OCI-LY1 (cell line): ENCODE measurements at regions not wholly inside any gene's neighbourhood (a gene's known extent, or its start where the extent isn't known, plus 50 kb on each side); places are given as distances from the start of the nearest gene placed in this dataset.

Experiments
- H2AFZ ChIP-seq: fragments of 200-600 bp; sonication (generic), shearing (Covaris generic); 2 replicates; pipeline ENCODE4 v1.6.0; 2014; ENCODE audit warnings: antibody characterized with exemption, mild to moderate bottlenecking, low read length
- H3F3A ChIP-seq: fragments of 200-600 bp; sonication (generic), shearing (Covaris generic); 2 replicates; pipeline ENCODE4 v1.6.0; 2014; ENCODE audit warnings: mild to moderate bottlenecking, antibody characterized with exemption, low read length, moderate library complexity; ENCODE audit not compliant: insufficient read depth
- H3K27ac ChIP-seq: fragments of 200-600 bp; sonication (generic); 2 replicates; pipeline ENCODE4 v1.5.1; 2014; ENCODE audit warnings: low read length, mixed run types, mild to moderate bottlenecking, low read depth; ENCODE audit not compliant: poor library complexity, severe bottlenecking
- H3K27me3 ChIP-seq: fragments of 200-600 bp; sonication (generic); 2 replicates; pipeline ENCODE4 v1.6.0; 2014; ENCODE audit warnings: antibody characterized with exemption, mild to moderate bottlenecking, low read length, moderate library complexity; ENCODE audit not compliant: insufficient read depth
- H3K36me3 ChIP-seq: fragments of 200-600 bp; sonication (generic); 2 replicates; pipeline ENCODE4 v1.6.1; 2014; ENCODE audit warnings: mild to moderate bottlenecking, antibody characterized with exemption, low read length, moderate library complexity, mixed read lengths; ENCODE audit not compliant: insufficient read depth
- H3K4me1 ChIP-seq: fragments of 200-600 bp; sonication (generic); 2 replicates; pipeline ENCODE4 v1.5.1; 2014; ENCODE audit warnings: mild to moderate bottlenecking, low read length, moderate library complexity; ENCODE audit not compliant: insufficient read depth, severe bottlenecking
- H3K4me2 ChIP-seq: fragments of 200-600 bp; sonication (generic), shearing (Covaris generic); 2 replicates; pipeline ENCODE4 v1.6.1; 2014; ENCODE audit warnings: low read length
- H3K4me3 ChIP-seq: fragments of 200-600 bp; sonication (generic); 2 replicates; pipeline ENCODE4 v1.5.1; 2014; ENCODE audit warnings: low read length, low read depth, mild to moderate bottlenecking, mixed read lengths; ENCODE audit not compliant: poor library complexity, severe bottlenecking
- H3K79me2 ChIP-seq: fragments of 200-600 bp; shearing (Covaris generic); 2 replicates; pipeline ENCODE4 v1.6.1; 2016; ENCODE audit warnings: mixed run types, low read length, mixed read lengths; ENCODE audit not compliant: insufficient read depth
- H3K9ac ChIP-seq: fragments of 200-600 bp; sonication (generic), shearing (Covaris generic); 2 replicates; pipeline ENCODE4 v1.6.1; 2014; ENCODE audit warnings: mild to moderate bottlenecking, low read length, mixed read lengths
- H3K9me2 ChIP-seq: fragments of 200-600 bp; sonication (generic), shearing (Covaris generic); 2 replicates; pipeline ENCODE4 v1.6.1; 2014; ENCODE audit warnings: low read depth, mild to moderate bottlenecking, low read length, mixed read lengths
- H3K9me3 ChIP-seq: fragments of 200-600 bp; shearing (Covaris generic); 2 replicates; pipeline ENCODE4 v1.6.1; 2014; ENCODE audit warnings: low read length, mixed read lengths
- H4K20me1 ChIP-seq: fragments of 200-600 bp; sonication (generic), shearing (Covaris generic); 2 replicates; pipeline ENCODE4 v1.6.0; 2016; ENCODE audit warnings: mild to moderate bottlenecking, low read length; ENCODE audit not compliant: insufficient read depth
- EZH2 ChIP-seq: fragments of 200-600 bp; sonication (generic), shearing (Covaris generic); IDR thresholded peaks from 2 replicates; pipeline ENCODE4 v1.8.0; 2017; ENCODE audit warnings: borderline replicate concordance, mixed run types, mild to moderate bottlenecking, antibody characterized with exemption, low read length, moderate library complexity, mixed read lengths
- TF ChIP-seq, protein P1 (sequence below): fragments of 200-600 bp; sonication (generic), shearing (Covaris generic); IDR thresholded peaks from 2 replicates; pipeline ENCODE4 v1.5.1; 2017; ENCODE audit warnings: mild to moderate bottlenecking, antibody characterized with exemption, low read length, moderate library complexity, mixed read lengths

DNA sequence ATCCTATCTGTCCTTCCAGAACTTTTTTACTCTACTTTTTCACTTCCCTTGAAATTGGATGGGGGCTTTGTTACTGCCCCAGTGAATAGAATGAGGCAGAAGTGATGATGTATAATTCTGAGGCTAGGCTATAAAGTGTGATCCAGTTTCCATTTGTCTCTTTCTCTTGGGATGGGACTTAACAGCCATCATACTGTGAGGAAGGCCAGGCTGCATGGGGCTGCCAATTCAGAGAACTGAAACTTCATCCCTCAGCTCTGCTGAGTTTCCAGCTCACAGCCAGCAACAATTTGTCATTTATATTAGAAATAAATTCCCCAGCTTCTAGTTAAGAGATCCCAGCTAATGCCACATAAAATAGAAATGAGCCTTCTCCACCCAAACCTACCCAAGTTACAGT, 504.0 kb upstream of the TGFBR2 start:
- H2AFZ ChIP-seq: no peak overlapping the region
- no peaks in the 10 kb centered on the region for H3K36me3 ChIP-seq
- 0 out of 2 replicates have a peak, but pooled peaks cover 4% of the 10 kb centered on the region for H3K27me3 ChIP-seq
- no peak overlapping the region for H3K4me2 ChIP-seq
- no peaks in the 10 kb centered on the region for H4K20me1 ChIP-seq
- H3K79me2 ChIP-seq: no peaks in the 10 kb centered on the region
- no peak for TF ChIP-seq EZH2
- TF ChIP-seq, protein P1, sequence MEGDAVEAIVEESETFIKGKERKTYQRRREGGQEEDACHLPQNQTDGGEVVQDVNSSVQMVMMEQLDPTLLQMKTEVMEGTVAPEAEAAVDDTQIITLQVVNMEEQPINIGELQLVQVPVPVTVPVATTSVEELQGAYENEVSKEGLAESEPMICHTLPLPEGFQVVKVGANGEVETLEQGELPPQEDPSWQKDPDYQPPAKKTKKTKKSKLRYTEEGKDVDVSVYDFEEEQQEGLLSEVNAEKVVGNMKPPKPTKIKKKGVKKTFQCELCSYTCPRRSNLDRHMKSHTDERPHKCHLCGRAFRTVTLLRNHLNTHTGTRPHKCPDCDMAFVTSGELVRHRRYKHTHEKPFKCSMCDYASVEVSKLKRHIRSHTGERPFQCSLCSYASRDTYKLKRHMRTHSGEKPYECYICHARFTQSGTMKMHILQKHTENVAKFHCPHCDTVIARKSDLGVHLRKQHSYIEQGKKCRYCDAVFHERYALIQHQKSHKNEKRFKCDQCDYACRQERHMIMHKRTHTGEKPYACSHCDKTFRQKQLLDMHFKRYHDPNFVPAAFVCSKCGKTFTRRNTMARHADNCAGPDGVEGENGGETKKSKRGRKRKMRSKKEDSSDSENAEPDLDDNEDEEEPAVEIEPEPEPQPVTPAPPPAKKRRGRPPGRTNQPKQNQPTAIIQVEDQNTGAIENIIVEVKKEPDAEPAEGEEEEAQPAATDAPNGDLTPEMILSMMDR: no peak
- no peak overlapping the region for H3K9ac ChIP-seq
- no peaks in the 10 kb centered on the region for H3K4me1 ChIP-seq
- H3K4me3 ChIP-seq: no peak overlapping the region
- no peaks in the 10 kb centered on the region for H3K9me3 ChIP-seq
- no peak overlapping the region for H3K27ac ChIP-seq
- H3K9me2 ChIP-seq: no peaks in the 10 kb centered on the region
- no peaks in the 10 kb centered on the region for H3F3A ChIP-seq

DNA sequence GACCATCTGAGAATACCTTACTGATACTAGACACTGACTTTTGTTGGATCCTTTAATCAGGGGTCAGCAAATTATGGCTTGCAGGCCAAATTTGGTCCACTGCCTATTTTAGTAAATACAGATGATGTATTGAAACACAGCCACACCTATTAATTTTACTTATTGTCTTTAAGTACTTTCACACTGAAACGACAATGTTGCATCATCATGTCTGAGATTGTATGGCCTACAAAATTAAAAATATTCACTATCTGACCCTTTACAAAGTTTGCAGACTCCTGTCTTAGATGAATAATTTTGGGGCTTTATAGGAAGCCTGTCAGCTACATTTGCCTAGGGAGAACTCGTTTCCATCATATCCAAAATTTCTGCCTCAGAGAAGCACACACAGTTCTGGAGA, 503.2 kb upstream of the TGFBR2 start:
- Histone ChIP-seq H3K9ac (no peak overlapping the region), H3K4me3 (no peak overlapping the region), H3F3A (no peaks in the 10 kb centered on the region), H3K9me2 (no peaks in the 10 kb centered on the region), H3K27ac (no peak overlapping the region), H3K79me2 (no peaks in the 10 kb centered on the region), H3K4me2 (no peak overlapping the region), H3K36me3 (no peaks in the 10 kb centered on the region), H3K27me3 (0 out of 2 replicates have a peak, but pooled peaks cover 4% of the 10 kb centered on the region), H4K20me1 (no peaks in the 10 kb centered on the region), H3K9me3 (no peaks in the 10 kb centered on the region), H2AFZ (no peak overlapping the region), H3K4me1 (no peaks in the 10 kb centered on the region)
- no peak for TF ChIP-seq EZH2
- TF ChIP-seq, protein P1: no peak

DNA sequence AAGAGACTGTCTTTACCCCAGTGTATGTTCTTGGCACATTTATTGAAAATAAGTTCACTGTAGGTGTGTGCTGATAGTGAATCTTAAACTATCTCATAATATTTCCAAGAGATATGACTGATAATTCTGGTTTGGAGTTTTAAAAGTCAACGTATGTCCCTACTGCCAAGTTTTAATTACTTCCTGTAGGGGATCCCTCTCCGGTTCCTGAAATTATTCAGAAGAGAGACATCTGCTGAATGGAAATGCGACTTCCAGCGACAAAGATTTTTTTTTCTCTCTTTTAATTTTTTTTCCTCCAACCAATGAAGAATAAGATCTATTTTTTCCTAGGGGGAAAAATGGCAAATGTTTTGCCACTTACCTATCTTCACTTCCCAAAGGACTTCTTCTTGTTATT, 498.9 kb upstream of the TGFBR2 start:
- no peaks in the 10 kb centered on the region for H3K27me3 ChIP-seq
- H3K9me2 ChIP-seq: no peaks in the 10 kb centered on the region
- H3K36me3 ChIP-seq: no peaks in the 10 kb centered on the region
- no peaks in the 10 kb centered on the region for H3K9me3 ChIP-seq
- H4K20me1 ChIP-seq: no peaks in the 10 kb centered on the region
- H2AFZ ChIP-seq: no peak overlapping the region
- no peak for TF ChIP-seq EZH2
- TF ChIP-seq, protein P1: no peak
- H3K4me1 ChIP-seq: no peaks in the 10 kb centered on the region
- no peak overlapping the region for H3K4me2 ChIP-seq
- H3K79me2 ChIP-seq: no peaks in the 10 kb centered on the region
- H3K4me3 ChIP-seq: no peak overlapping the region
- no peak overlapping the region for H3K27ac ChIP-seq
- H3F3A ChIP-seq: no peaks in the 10 kb centered on the region
- H3K9ac ChIP-seq: no peak overlapping the region
